Stimulated activated CD4-positive, alpha-beta T cell treated with anti-CD3 and anti-CD28 coated beads, Interleukin-4, amount 100 ng/mL, for 24 hours (primary cell): ENCODE measurements at regions not wholly inside any gene's neighbourhood (a gene's known extent, or its start where the extent isn't known, plus 50 kb on each side); places are given as distances from the start of the nearest gene placed in this dataset.

Source experiments
- DNase-seq: peaks from one replicate; pipeline ENCODE4 v3.0.0-alpha.2; 2020

- no peak for DNase-seq
Observed at GRCh38 chr9:86756576-86757381, 190.5 kb downstream of the GAS1 start.

GRCh38 chr9:86755561-86755941 lies 191.8 kb downstream of the GAS1 start:
- no peak for DNase-seq

GRCh38 chr9:86754581-86755560 lies 192.4 kb downstream of the GAS1 start:
- no peak for DNase-seq

- DNase-seq: no peak
Observed at GRCh38 chr9:86753836-86754235, 193.5 kb downstream of the GAS1 start.

GRCh38 chr9:86752733-86753132 lies 194.6 kb downstream of the GAS1 start:
- DNase-seq: no peak

GRCh38 chr9:86751956-86752355 lies 195.3 kb downstream of the GAS1 start:
- DNase-seq: no peak

GRCh38 chr9:86751207-86751606 lies 196.1 kb downstream of the GAS1 start:
- DNase-seq: no peak

- DNase-seq: no peak
Observed at GRCh38 chr9:86749894-86750255, 197.4 kb downstream of the GAS1 start.

- DNase-seq: no peak
Observed at GRCh38 chr9:86749161-86749893, 198.0 kb downstream of the GAS1 start.

GRCh38 chr9:86747711-86748110 lies 199.6 kb downstream of the GAS1 start:
- DNase-seq: no peak

GRCh38 chr9:86741311-86742208 lies 205.7 kb downstream of the GAS1 start:
- no peak for DNase-seq

GRCh38 chr9:86735772-86736458 lies 211.4 kb downstream of the GAS1 start:
- DNase-seq: no peak

GRCh38 chr9:86734771-86735170 lies 212.5 kb downstream of the GAS1 start:
- DNase-seq: no peak

GRCh38 chr9:86733929-86734328 lies 213.4 kb downstream of the GAS1 start:
- no peak for DNase-seq

GRCh38 chr9:86732514-86733171 lies 214.7 kb downstream of the GAS1 start:
- DNase-seq: no peak

GRCh38 chr9:86731511-86732063 lies 215.7 kb downstream of the GAS1 start:
- DNase-seq: no peak

- DNase-seq: no peak
Observed at GRCh38 chr9:86730163-86730928, 217.0 kb downstream of the GAS1 start.

- no peak for DNase-seq
Observed at GRCh38 chr9:86724529-86724928, 222.8 kb downstream of the GAS1 start.

- no peak for DNase-seq
Observed at GRCh38 chr9:86723346-86723745, 224.0 kb downstream of the GAS1 start.

GRCh38 chr9:86722706-86723075 lies 224.6 kb downstream of the GAS1 start:
- DNase-seq: no peak
